Stimulated activated CD8-positive, alpha-beta memory T cell treated with anti-CD3 and anti-CD28 coated beads, Interleukin-12 subunit alpha, Interleukin-12 subunit beta, amount 100 ng/mL, for 24 hours (primary cell): ENCODE measurements at regions not wholly inside any gene's neighbourhood (a gene's known extent, or its start where the extent isn't known, plus 50 kb on each side); places are given as distances from the start of the nearest gene placed in this dataset.

Experiments
- DNase-seq: peaks from one replicate; pipeline ENCODE4 v3.0.0-alpha.2; 2020; ENCODE audit errors: extremely low read depth

- no peak for DNase-seq
Measured at GRCh38 chr18:77910347-77910746, 660.7 kb downstream of the GALR1 start.

- DNase-seq = no peak
Measured at GRCh38 chr18:77911971-77912605, 662.4 kb downstream of the GALR1 start.

DNA sequence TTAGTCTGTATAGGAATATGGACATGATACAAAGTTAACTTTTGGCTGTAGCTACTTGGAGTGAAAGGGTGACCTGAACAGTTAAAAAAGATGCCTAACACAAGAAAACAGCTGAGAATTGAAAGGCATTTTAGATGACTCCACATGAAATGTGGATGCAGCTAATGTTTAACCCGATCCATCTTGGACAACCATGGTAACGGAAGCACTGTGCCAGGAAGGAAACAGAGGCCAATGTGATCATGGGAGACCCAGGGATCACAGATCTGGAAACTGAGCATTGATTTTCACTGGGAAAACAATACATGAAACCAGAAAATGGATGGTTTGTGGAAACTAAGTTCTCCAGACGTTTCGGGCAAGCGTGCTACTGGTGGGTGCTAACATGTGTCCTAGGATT is 669.1 kb downstream of the GALR1 start:
- no peak for DNase-seq

DNA sequence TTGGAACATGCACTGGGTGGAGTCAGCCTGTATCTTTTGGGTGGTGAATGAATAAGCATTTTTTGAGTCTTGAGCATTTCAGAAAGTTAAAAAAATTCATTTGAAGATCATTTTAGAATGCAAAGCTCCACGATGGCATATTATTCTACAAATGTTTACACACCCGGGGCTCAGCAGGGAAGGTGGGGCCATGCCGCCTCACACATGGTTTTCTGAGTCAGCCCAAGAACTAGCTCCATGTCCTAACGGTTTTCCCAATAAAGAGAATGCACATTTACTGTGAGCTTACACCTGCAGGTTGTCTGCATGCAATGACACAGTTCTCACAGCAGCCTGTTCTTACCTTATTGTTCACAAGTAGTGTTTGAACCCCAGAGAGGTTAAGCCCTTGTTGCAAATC is 670.3 kb downstream of the GALR1 start:
- DNase-seq = no peak

DNA sequence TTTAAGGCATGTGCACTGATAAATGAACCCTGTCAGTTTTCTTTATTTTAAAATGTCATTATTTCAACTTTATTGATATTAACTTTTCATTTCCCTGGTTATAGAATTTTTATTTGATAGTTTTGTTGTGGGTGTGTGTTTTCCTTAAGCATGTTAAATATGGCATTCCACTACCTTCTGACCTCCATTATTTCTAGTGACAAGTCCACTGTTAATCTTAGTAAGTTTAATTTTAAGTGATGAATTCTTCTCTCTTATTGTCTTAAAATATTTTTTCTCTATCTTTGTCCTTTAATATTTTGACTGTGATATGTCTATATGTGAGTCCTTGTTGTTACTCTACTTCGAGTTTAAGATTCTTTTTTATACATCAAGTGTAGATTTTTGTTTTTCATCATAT is 685.7 kb downstream of the GALR1 start:
- DNase-seq = no peak

DNA sequence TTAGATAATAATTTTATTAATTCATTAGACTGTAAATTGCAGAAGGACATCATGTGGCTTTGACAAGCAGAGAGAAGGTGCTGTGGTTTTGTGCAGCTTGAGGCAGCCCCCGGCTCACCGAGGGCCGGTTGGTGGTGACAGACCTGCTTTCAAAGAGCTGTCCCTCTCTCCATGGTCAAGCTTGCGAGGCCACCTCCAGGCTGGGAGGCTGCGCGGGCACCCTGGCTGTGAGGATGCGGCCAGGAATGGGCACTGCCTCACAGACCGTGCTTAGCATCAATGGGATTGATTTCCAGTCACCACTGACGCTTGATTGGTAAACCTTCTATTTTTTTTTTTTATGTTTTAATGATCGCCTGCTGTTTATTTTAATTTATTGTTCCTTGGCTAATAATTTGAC is 690.9 kb downstream of the GALR1 start:
- DNase-seq = no peak

DNA sequence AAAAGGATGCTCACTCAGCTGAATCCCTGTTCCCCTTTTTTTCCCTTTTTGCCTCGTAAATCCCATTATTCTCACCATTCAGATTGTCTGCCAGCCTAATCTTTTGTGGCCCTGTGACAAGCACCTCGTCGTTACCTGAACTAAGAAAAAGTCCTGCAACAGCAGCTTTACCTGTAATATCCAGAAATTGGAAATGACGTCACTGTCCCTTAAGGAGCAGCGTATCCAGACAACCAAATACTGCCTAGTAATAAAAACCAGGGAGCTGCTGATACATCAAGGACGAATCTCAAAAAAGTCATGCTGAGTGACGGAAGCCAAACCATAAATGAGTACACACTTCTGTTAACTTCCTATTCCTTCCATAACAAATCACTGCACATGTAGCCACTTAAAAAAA is 694.9 kb downstream of the GALR1 start:
- DNase-seq = no peak

GRCh38 chr18:77948567-77948966 is 698.9 kb downstream of the GALR1 start:
- DNase-seq = no peak

DNA sequence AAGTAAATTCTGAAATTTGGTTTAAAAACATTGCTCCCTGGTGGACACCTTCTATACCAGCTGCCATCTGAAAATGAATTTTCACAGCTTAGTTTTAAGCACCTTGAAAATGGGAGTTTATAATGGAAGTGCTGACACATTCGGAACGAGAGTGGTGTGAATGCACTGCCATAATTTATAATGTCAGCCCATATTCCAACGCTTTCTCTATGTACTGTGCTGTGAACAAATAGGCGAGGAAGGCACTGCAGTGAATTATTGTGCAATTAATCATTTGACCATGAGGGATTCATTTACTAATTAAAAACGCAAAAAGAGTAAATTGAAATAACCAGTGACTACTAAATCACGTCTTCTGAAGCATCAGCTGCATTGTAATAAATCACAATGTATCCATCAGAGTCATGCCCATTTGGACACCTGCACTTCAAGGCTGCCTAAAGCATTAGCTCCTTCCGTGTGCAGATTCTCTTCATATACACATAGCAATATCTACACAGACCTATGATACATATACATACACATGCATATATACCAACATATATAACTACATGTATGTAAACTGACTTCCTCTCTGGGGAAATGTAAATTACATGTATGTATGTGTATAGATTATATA is 699.8 kb downstream of the GALR1 start:
- no peak for DNase-seq

DNA sequence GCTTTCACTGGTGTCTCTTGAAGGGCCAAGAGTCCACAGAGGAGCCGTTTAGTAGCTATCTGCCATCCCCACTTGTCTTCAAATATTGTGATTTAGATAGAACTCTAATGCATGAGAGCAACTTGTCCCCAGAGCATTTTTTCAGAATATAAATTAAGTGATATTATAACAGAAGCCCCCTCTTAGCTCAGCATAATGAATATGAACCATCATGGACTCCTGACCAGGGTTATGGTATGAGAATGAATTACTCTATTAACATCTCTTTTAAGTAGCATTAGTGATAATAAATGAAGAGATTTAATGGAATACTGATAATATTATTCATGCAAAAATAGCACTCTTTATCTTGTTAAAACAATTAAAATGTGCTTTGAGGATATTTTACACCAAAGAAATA is 709.6 kb downstream of the GALR1 start:
- no peak for DNase-seq

- no peak for DNase-seq
Measured at GRCh38 chr18:77960791-77961410, 711.3 kb downstream of the GALR1 start.

DNA sequence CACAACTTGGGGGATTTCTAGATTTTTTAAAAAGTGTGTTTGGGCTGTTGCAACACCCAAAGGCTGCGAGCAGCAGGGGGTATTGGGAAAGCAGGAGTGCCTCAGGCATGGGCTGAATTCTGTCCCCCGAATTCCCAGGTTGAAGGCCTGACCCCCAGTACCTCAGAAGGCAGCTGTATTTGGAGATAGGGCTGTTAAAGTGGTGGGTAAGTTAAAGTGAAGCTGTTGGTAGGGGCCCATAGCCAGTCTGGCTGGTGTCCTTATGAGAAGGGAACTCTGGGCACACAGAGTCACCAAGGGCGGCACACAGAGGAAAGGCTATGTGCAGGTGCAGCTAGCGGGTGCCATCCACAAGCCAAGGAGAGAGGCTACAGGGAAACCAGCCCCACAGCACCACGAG is 717.4 kb downstream of the GALR1 start:
- DNase-seq = no peak

- DNase-seq = no peak
Measured at GRCh38 chr18:77967791-77968190, 718.1 kb downstream of the GALR1 start.

GRCh38 chr18:77969972-77970371 is 720.3 kb downstream of the GALR1 start:
- no peak for DNase-seq

- DNase-seq = no peak
Measured at GRCh38 chr18:77970814-77971213, 721.2 kb downstream of the GALR1 start.

DNA sequence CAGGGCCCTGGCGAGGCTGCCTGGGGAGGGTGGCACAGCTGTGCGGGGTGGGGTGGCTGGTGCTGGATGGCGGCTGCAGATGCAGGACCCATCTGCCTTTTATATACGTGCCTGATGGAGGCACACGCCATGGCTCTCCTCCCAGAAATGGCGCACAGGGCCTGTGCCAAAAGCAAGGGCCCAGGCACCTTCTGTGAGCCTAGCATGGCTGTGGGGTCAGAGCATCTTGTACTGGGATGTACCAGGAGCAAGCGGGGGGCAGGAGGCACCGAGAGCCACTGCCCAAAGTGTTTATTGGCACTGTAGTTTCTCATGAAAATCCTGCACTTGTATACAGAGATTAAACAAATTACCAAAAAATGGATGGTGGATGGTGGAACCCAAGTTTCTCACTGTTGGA is 724.1 kb downstream of the GALR1 start:
- no peak for DNase-seq

- no peak for DNase-seq
Measured at GRCh38 chr18:77974329-77974728, 724.7 kb downstream of the GALR1 start.

DNA sequence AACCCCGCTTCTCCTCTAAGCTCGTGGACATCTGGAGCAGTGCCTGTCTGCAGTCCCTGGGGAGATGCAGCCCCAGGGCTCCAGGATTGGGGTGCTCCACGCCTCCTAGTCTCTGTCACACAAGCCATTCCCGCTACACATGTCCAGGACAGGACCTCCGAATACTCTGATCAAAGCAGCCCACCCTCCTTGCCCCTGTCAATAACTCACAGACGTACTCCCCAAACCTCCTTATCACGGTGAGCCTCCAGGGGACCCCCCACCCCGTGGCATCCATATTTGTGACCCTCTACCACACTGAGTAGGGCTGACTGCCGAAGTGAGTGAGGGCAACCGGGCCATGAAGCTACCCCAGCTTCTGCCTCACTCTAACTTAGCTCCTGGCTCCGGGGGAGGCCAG is 727.7 kb downstream of the GALR1 start:
- no peak for DNase-seq

GRCh38 chr18:77980275-77980674 is 730.6 kb downstream of the GALR1 start:
- no peak for DNase-seq

DNA sequence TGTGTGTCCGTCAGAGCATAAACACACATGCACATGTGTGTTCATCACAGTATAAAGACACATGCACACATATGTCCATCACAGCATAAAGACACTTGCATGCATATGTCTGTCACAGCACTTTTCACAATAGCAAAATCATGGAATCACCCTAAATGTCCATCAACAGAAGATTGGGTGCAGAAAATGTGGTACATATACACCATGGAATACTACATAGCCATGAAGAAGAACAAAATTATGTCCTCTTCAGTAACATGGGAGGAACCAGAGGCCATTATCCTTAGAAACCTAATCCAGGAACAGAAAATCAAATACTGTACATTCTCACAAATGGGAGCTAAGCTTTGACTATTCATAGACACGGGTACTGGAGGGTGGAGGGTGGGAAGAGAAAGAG is 732.2 kb downstream of the GALR1 start:
- no peak for DNase-seq

DNA sequence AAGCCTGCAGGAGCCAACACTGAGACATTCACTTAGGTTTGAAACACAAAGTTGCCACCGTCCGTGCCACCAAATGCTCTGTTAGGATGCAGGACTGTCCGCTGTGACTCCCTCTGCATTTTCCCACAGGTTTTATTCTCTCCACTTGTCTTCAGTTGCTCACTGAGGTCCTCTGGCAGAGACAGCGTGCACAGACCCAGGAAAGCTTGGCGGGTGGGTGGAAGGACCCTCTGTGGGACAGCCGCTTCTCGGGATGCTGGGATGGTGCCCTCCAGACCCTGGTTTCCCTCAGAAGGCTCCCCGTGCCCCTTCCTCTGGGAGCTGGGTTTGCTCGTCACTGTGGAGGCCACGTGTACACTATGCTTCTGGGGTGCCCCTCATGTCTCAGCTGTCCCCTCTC is 733.6 kb downstream of the GALR1 start:
- DNase-seq = no peak

GRCh38 chr18:77984178-77984577 is 734.5 kb downstream of the GALR1 start:
- DNase-seq = no peak

DNA sequence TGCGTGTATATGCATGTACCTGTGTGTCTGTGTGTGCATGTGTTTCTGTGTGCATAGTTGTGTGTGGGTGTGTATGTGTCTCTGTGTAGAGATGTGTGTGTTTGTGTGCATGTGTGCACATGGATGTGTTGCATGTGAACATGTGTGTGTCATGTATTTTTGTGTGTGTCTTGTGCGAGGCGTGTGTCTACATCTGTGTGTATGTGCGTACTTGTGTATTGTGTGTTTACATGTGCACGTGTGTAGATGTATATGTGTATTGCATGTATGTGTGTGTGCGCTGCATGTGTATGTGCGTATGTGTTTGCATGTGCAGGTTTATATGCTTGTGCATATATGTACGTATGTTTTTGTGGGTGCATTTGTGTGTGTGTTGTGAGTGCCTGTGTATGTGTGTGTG is 735.2 kb downstream of the GALR1 start:
- DNase-seq = no peak
